Inflammatory macrophage treated with lipopolysaccharide for 1 hour (primary cell): ENCODE measurements at regions not wholly inside any gene's neighbourhood (a gene's known extent, or its start where the extent isn't known, plus 50 kb on each side); places are given as distances from the start of the nearest gene placed in this dataset.

Experiments
- DNase-seq, 2 donors: peaks; one replicate each; pipeline ENCODE4 v3.0.0-alpha.2; 2020 to 2022

GRCh38 chr15:97425596-97425995, 534.9 kb upstream of the ARRDC4 start:
- DNase-seq = no peak

- no peak for DNase-seq
Observed at GRCh38 chr15:97443101-97443500, 517.4 kb upstream of the ARRDC4 start.

GRCh38 chr15:97446138-97446537, 514.4 kb upstream of the ARRDC4 start:
- no peak for DNase-seq

- no peak for DNase-seq
Observed at GRCh38 chr15:97456521-97457202, 503.8 kb upstream of the ARRDC4 start.

- no peak for DNase-seq
Observed at GRCh38 chr15:97457203-97457847, 503.2 kb upstream of the ARRDC4 start.

GRCh38 chr15:97459771-97460170, 500.7 kb upstream of the ARRDC4 start:
- DNase-seq = no peak

DNA sequence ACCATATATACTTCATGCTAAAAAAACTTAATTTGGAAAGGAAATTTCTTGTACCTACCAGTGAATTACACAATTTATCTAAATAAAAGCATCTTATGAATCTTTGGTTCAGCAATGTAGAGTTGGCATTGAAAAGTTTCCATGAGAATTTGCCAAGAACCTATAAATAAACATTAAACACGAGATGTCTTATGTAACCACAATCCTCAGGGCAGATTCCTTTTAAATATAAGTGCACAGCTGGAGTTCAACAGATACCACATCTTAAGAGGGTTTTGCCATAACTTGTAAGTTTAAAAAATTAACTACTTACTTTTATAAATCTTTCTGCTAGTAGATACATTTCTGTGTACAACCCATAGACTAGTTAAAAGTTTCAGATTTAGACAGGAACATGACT, 499.3 kb upstream of the ARRDC4 start:
- DNase-seq = no peak

GRCh38 chr15:97463696-97464095, 496.8 kb upstream of the ARRDC4 start:
- no peak for DNase-seq

DNA sequence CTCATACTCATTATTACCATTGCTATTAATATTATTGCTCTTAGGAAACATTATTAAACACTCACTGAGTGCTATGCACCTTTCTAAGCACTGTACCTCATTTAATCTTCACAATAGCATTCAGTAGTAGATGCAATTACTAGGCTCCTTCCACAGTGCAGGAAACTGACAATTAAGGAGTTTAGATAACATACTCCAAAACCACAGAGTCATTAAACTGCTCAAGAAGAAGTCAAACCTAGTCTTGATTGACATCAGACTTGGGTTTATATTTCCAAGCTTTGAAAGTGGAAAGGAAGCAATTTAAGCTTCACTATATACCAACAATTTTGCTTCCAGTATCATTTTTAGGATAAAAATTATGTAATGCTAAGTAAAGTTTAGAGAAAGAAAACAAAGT, 490.1 kb upstream of the ARRDC4 start:
- DNase-seq = no peak

GRCh38 chr15:97473627-97474026, 486.9 kb upstream of the ARRDC4 start:
- no peak for DNase-seq

DNA sequence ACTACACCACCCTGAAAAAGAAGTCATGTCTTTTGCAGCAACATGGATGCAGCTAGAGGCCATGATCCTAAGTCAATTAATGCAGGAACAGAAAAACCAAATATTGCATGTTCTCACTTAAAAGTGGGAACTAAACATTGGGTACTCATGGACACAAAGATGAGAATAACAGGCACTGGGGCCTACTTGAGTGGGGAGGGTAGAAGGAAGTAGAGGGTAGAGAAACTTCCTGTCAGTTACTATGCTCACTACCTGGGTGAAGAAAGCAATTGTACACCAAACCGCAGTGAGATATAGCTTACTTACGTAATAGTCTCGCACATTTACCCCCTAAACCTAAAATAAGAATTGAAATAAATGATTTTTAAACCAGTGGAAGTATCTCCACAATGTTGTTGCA, 480.5 kb upstream of the ARRDC4 start:
- DNase-seq = no peak

GRCh38 chr15:97482521-97482920, 478.0 kb upstream of the ARRDC4 start:
- DNase-seq = peak in 1 of 2 donors; percentile 3

GRCh38 chr15:97483232-97483631, 477.3 kb upstream of the ARRDC4 start:
- no peak for DNase-seq

GRCh38 chr15:97490429-97490828, 470.1 kb upstream of the ARRDC4 start:
- no peak for DNase-seq

GRCh38 chr15:97501291-97501690, 459.2 kb upstream of the ARRDC4 start:
- DNase-seq = peak; percentile 52 to 61

DNA sequence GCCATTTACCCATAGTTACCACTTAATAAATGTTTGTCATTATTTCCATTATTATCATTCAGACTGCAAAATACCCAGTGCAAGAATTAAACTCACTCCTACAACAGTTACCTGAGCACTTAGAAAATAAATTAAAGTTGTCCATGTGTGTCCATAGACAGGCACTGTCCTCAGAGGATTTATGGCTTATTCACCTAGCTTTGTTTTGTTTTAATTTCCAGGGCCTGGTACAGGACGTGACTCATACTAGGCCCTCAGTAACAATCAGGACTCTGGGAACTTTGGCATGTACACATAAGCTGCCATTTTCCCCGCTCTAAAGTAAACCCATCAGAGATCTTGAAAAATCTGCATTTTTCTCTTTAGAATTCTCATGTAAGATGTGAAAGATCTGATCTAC, 458.5 kb upstream of the ARRDC4 start:
- DNase-seq = peak in 1 of 2 donors; percentile 4

GRCh38 chr15:97504031-97504792, 456.3 kb upstream of the ARRDC4 start:
- peak; percentile 68 to 87 for DNase-seq

DNA sequence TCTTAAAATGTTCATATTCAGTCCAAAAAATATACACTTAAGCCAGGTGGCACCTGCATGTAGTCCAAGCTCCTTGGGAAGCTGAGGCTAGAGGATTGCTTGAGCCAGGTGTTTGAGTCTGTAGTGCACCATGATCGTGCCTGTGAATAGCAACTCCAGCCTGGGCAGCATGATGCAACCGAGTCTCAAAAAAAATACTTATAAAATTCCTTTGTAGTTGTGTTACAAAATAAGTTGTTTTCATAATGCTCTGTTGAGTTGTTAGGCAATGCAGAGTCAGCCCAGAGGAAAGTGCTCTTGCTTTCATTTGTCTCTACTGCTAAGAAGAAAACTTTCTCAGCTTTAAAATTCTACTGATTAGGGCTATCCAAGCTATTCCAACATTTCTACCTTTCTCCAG, 442.8 kb upstream of the ARRDC4 start:
- peak; percentile 6 to 31 for DNase-seq

- no peak for DNase-seq
Observed at GRCh38 chr15:97520689-97521088, 439.8 kb upstream of the ARRDC4 start.

DNA sequence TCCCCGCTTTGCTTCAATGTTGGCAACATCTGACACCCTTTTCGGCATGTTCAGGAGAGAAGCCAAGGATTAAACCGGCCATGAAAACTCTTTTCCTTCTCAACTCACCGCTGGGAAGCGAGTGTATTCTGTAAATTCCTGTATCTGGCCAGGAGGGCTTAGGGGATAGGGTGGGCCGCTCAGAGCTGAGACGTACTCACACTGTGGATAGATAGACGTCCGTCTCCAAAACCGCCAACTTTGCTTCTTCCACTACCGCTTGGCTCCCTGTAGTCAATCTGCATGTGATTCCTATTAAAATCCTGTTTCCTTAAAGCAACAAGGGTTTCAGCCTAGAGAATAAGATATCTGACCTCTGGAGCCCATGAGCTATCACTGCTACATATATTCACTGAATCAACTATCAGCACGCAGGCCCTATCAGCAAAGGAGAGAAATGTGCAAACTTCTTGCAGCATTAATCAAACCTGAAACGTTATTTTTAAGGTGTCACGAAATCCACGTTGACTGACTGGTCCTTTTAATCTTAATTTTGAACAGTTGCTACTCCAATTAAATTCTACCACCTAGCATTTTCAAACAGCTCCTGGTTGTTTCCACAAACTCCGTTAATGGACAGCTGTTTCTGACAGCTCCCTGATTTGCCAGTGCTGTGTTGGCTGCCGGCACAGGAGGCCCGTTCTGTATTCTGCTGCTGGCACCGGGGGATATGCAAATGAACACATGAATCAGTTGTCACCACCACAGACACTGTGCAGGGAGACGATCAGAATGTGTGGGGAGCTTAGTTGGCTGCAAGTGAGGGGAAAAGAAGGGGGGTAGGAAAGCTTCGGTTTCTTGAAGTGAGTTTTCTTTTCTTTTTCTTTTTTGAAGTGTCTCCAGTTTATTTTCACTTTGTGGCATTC, 438.9 kb upstream of the ARRDC4 start:
- no peak for DNase-seq

- no peak for DNase-seq
Observed at GRCh38 chr15:97522347-97522746, 438.2 kb upstream of the ARRDC4 start.

DNA sequence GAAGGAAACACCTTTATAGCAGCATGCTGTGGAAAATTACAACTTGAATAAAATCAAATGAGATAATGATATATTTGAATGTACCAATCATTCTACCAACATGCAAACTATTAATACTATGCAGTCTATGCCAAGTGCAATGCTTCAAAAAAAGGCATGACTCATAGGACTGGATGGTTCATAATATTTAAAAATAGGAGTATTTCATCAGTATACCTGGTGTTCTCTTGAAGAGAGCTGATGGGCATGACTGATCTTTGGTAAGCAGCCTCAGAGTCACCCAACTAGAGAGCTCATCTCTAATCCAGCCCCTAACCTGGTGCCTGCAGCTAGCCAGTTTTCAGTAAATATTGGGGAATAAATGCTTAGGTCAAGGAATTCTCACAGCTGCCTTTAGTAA, 434.7 kb upstream of the ARRDC4 start:
- no peak for DNase-seq

- no peak for DNase-seq
Observed at GRCh38 chr15:97528238-97528637, 432.3 kb upstream of the ARRDC4 start.
